ENCODE measurements at regions not wholly inside any gene's neighbourhood (a gene's known extent, or its start where the extent isn't known, plus 50 kb on each side); places are given as distances from the start of the nearest gene placed in this dataset.
A peak's percentile ranks its signal among the peaks of the same experiment; 100 is the strongest.

- no peak for TF ChIP-seq CTCF (conservative IDR thresholded peaks at IDR 0.05; ENCODE audit: low read depth)
- DNase-seq (ENCODE audit: low spot score): no peak
- H3K27ac ChIP-seq: peak overlapping the region; percentile 85
- ChIA-PET POLR2A (ENCODE audit: low non-redundant PET) (no interaction called here), CTCF (no interaction called here)
These were observed 60.4 kb upstream of the HAAO start for GRCh38 chr2:42852798-42853197.

GRCh38 chr2:42851740-42852250, 59.4 kb upstream of the HAAO start:
- POLR2A ChIA-PET (ENCODE audit: low non-redundant PET): no interaction called here
- CTCF ChIA-PET: interaction anchor here (0.7 to 1.1 kb wide), 2 partner anchors 24 to 27 kb away, joined by 3 read pairs; no protein-coding TSS in a partner anchor
- H3K27ac ChIP-seq: peak overlapping the region; percentile 85
- DNase-seq (ENCODE audit: low spot score): no peak
- TF ChIP-seq CTCF (conservative IDR thresholded peaks at IDR 0.05; ENCODE audit: low read depth): no peak

GRCh38 chr2:42851186-42851585, 58.8 kb upstream of the HAAO start:
- H3K27ac ChIP-seq: peak overlapping the region; percentile 85
- ChIA-PET POLR2A (ENCODE audit: low non-redundant PET) (no interaction called here), CTCF (interaction anchor here (0.6 to 1.1 kb wide), 2 partner anchors 8 to 23 kb away, joined by 3 read pairs; no protein-coding TSS in a partner anchor)
- no peak for DNase-seq (ENCODE audit: low spot score)
- no peak for TF ChIP-seq CTCF (conservative IDR thresholded peaks at IDR 0.05; ENCODE audit: low read depth)

DNA sequence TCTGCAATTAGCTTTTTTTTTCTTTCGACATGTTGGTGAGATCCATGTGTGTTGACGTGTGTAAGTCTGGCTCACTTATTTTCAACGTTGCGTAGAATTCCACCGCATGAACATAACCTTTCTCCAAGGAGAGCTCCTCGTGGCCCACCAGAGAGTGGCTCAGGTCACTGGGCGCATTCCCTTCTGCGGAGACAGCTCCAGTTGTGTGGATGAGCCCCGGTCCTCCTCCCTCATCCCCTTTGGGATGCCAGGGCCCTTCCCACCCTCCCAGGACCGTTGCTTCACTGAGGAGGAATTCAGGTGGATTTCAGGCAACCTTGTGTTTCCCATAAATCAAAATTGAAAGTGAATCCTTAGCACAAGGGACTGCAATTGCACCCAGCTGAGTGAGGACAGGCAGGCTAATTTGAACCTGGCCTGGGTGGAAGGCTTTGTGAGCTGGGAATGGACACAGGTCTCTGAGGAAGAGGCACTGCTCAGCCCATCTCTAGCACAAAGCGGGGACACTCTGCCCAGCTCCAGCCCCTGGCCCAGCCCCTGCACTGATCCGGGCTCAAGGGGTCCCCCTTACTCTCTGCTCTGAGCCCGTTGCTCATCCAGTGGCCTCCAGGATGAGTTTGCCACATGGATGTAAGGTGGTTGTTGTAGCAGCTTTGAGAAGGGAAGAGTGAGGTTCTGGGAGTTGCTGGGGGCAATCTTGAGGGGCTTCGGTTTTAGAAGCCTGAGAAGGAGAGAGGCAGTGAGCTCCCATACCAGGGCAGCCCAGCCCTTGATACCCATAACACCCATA, 57.8 kb upstream of the HAAO start:
- TF ChIP-seq CTCF (conservative IDR thresholded peaks at IDR 0.05; ENCODE audit: low read depth): no peak
- no peak for DNase-seq (ENCODE audit: low spot score)
- CTCF ChIA-PET: interaction anchor here (0.6 kb wide), 2 partner anchors 9 to 379 kb away, joined by 3 read pairs; no protein-coding TSS in a partner anchor
- no peak overlapping the region for H3K27ac ChIP-seq
- POLR2A ChIA-PET (ENCODE audit: low non-redundant PET): no interaction called here

GRCh38 chr2:42849311-42849710, 56.9 kb upstream of the HAAO start:
- no peak for DNase-seq (ENCODE audit: low spot score)
- POLR2A ChIA-PET (ENCODE audit: low non-redundant PET): no interaction called here
- no peak for TF ChIP-seq CTCF (conservative IDR thresholded peaks at IDR 0.05; ENCODE audit: low read depth)
- CTCF ChIA-PET: interaction anchor here (0.5 to 0.6 kb wide), 3 partner anchors 184 to 380 kb away, joined by 3 read pairs; no protein-coding TSS in a partner anchor
- 0 out of 2 replicates have a peak overlapping the region, but pooled peaks have one; percentile 21 for H3K27ac ChIP-seq

DNA sequence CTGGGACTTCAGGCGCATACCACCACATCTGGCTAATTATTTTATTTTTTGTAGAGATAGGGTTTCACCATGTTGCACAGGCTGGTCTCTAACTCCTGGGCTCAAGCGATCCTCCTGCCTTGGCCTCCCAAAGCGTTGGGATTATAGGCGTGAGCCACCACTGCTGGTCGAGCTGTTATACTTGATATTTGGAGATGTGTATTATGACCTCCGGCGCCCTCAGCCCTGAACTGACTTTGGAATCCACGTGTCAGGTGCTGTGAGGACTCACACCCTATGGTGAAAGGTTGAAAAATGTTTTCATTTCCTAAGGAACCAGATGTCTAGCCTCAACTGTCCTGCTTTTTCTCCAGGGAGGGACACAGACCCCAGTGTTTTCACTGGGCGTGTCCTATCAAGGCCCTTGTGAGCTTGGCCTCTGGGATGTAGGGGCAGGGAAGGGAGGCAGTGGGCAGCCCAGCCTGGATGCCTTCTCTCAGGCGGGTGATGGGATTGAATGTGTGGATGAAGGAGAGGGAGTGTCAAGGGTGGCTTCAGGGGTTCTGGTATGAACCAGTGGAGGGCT, 56.4 kb upstream of the HAAO start:
- no peak for DNase-seq (ENCODE audit: low spot score)
- POLR2A ChIA-PET (ENCODE audit: low non-redundant PET): no interaction called here
- H3K27ac ChIP-seq: peak overlapping the region; percentile 21; the same call in 1 of the 2 replicates
- TF ChIP-seq CTCF (conservative IDR thresholded peaks at IDR 0.05; ENCODE audit: low read depth): no peak
- CTCF ChIA-PET: interaction anchor here (0.5 to 0.6 kb wide), 3 partner anchors 13 to 198 kb away, joined by 3 to 4 read pairs (median 3); no protein-coding TSS in a partner anchor

All from RWPE1 (cell line).